Left lung (tissue), 4 donors: ENCODE measurements at regions not wholly inside any gene's neighbourhood (a gene's known extent, or its start where the extent isn't known, plus 50 kb on each side); places are given as distances from the start of the nearest gene placed in this dataset.

Experiments used
- ATAC-seq: fragments of 200-7000 bp; cut with Tn5 transposase; one replicate; pipeline ENCODE4 v1.9.1; 2020; ENCODE audit warnings: moderate library complexity
- DNase-seq, 4 donors: peaks; one replicate each; pipeline ENCODE4 v3.0.0-alpha.2; 2013 to 2020
- H3K27ac ChIP-seq, 2 donors: fragments of 200-600 bp; sonication (generic) in 1 of 2; one replicate each; pipeline versions ENCODE4 v1.5.0 to v1.8.0; 2020 to 2021
- H3K27me3 ChIP-seq, 2 donors: fragments of 200-600 bp; sonication (generic) in 1 of 2; one replicate each; pipeline versions ENCODE4 v1.5.0 to v1.8.0; 2020 to 2021
- H3K36me3 ChIP-seq, 2 donors: fragments of 200-600 bp; sonication (generic) in 1 of 2; one replicate each; pipeline versions ENCODE4 v1.5.0 to v1.8.0; 2020 to 2021
- H3K4me1 ChIP-seq, 2 donors: fragments of 200-600 bp; one replicate each; pipeline ENCODE4 v1.8.0; 2021
- H3K4me3 ChIP-seq, 2 donors: fragments of 200-600 bp; sonication (generic) in 1 of 2; one replicate each; pipeline versions ENCODE4 v1.5.0 to v1.8.0; 2020 to 2021; ENCODE audit warnings: mild to moderate bottlenecking in 1 of 2
- H3K9me3 ChIP-seq, 2 donors: fragments of 200-600 bp; sonication (generic) in 1 of 2; one replicate each; pipeline versions ENCODE4 v1.5.0 to v1.8.0; 2020 to 2021
- intact Hi-C, 2 donors: fragments of 100-400 bp; cut with DNase I; formaldehyde crosslinking; loops; one replicate each; pipeline versions ENCODE4 v1.11.2 to v1.14.2; 2022
- TF ChIP-seq, protein P1 (sequence below), 2 donors: fragments of 200-600 bp; sonication (generic) in 1 of 2; IDR thresholded peaks; one replicate each; pipeline versions ENCODE4 v1.5.0 to v1.8.0; 2021; ENCODE audit warnings: antibody characterized with exemption in 2 of 2
- donor health status: DM: no; HTN: yes; CAD: no.
- donor health status: DM: no; HTN: no; CAD: no.

DNA sequence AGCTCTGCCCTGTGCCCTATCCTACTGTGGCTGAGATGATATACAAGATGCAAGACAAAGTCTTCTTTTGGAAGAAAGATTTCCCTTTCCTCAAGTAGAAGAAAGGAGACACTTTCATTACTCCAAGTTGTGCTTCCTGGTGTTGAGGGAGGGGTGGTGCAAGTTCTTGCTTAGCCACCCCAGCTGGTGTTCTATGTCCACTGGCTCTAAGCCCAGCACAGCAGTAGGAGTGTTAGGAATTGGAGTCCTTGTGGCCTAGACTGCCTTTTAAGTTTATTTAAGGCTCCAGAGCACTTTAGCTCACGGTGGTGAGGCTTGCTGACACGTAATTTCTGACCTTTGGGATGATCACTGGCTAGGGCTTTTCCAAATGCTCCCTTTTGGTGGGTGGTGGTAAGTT lies 109.7 kb downstream of the KIF2B start:
- no peak overlapping the region for H3K4me3 ChIP-seq
- DNase-seq (no peak), ATAC-seq (no peak)
- H3K9me3 ChIP-seq, result no peaks in the 10 kb centered on the region
- no peaks in the 10 kb centered on the region for H3K27me3 ChIP-seq
- TF ChIP-seq, protein P1, sequence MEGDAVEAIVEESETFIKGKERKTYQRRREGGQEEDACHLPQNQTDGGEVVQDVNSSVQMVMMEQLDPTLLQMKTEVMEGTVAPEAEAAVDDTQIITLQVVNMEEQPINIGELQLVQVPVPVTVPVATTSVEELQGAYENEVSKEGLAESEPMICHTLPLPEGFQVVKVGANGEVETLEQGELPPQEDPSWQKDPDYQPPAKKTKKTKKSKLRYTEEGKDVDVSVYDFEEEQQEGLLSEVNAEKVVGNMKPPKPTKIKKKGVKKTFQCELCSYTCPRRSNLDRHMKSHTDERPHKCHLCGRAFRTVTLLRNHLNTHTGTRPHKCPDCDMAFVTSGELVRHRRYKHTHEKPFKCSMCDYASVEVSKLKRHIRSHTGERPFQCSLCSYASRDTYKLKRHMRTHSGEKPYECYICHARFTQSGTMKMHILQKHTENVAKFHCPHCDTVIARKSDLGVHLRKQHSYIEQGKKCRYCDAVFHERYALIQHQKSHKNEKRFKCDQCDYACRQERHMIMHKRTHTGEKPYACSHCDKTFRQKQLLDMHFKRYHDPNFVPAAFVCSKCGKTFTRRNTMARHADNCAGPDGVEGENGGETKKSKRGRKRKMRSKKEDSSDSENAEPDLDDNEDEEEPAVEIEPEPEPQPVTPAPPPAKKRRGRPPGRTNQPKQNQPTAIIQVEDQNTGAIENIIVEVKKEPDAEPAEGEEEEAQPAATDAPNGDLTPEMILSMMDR (IDR thresholded peaks at IDR 0.05), result no peak
- no peaks in the 10 kb centered on the region for H3K36me3 ChIP-seq
- intact Hi-C loops, result no loop called here
- H3K4me1 ChIP-seq, result no peaks in the 10 kb centered on the region
- no peak overlapping the region for H3K27ac ChIP-seq

DNA sequence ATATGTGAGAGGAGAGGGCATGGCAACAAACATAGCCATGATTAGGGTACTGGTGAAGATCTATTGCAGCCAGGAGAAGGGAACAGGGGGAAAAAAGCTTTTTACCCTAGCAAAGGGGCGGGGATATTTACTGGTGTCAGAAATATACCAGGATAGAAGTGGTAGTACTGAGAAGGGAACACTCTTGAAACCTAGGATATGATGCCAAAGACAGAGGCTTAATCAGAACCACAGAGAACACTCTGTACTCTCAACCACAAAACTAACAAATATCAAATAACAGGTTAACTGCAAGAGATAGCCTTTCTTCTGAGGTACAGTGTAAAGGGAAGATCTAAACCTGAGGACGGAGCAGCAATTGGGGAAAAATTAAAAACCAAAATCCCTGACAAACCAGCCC lies 112.2 kb downstream of the KIF2B start:
- Histone ChIP-seq H3K36me3 (no peaks in the 10 kb centered on the region), H3K27ac (no peak overlapping the region), H3K27me3 (no peaks in the 10 kb centered on the region), H3K4me1 (no peaks in the 10 kb centered on the region), H3K4me3 (no peak overlapping the region), H3K9me3 (no peaks in the 10 kb centered on the region)
- DNase-seq (no peak), ATAC-seq (no peak)
- intact Hi-C loops, result no loop called here
- TF ChIP-seq, protein P1 (IDR thresholded peaks at IDR 0.05), result no peak

DNA sequence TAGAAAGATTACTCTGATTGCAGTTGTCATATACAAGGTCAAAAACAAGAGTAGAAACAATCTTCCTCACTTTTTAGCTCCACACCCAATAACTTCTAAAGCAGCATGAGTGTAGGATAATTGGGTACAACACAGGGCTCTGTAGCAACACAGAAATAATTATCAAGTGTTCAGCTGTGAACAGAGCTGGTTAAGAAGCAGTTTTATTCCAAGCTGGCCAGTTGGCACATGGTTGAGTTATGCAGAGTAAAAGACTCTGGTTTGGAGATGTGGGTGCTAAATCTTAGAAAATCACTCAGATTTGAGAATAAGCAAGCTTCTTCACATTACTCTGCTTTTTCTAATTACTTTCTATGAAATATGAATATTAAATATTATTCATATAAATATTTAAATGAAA lies 118.5 kb downstream of the KIF2B start:
- no peaks in the 10 kb centered on the region for H3K4me1 ChIP-seq
- no peak overlapping the region for H3K27ac ChIP-seq
- intact Hi-C loops, result no loop called here
- DNase-seq (no peak), ATAC-seq (no peak)
- H3K36me3 ChIP-seq, result no peaks in the 10 kb centered on the region
- H3K4me3 ChIP-seq, result no peak overlapping the region
- no peaks in the 10 kb centered on the region for H3K9me3 ChIP-seq
- TF ChIP-seq, protein P1 (IDR thresholded peaks at IDR 0.05), result no peak
- no peaks in the 10 kb centered on the region for H3K27me3 ChIP-seq

DNA sequence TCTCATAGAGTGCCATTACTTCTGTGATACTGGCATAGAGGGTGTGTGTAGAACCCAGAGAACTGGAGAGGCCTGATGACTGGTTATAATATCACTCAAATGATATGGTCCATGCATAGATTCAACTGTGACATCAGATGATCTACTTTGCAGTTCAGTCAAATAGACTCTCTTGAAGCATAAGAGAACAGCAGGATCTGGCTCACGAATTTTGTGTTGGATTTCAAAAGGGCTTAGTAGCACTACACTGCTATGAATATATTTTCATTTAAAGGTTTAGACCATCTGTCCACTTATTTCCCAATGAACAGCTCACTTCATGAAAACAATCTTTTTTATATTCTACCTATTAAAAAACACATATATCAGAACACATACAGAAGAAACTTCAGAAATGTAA lies 119.7 kb downstream of the KIF2B start:
- Histone ChIP-seq H3K27me3 (no peaks in the 10 kb centered on the region), H3K4me1 (no peaks in the 10 kb centered on the region), H3K36me3 (no peaks in the 10 kb centered on the region), H3K4me3 (no peak overlapping the region), H3K9me3 (no peaks in the 10 kb centered on the region), H3K27ac (no peak overlapping the region)
- TF ChIP-seq, protein P1 (IDR thresholded peaks at IDR 0.05), result no peak
- intact Hi-C loops, result no loop called here
- no peak for ATAC-seq
- DNase-seq, result no peak

DNA sequence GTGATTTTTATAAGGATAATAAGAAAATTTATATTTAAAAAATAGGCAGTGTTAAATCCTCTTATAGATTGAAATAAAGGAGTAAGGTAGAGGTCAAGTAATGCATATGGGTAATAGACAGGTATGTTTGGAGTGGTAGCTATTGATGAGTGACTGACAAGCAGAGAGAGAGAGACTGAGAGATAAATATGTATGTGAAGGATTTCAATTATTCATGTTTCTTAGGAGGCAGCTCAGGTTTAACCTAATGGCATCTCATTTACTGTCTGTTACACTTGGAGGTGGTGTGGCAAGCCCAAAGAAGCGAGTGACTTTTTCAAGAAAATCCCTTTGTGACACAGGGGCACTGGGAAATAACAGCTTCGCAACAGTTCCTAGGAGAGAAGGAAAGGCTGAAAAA lies 120.2 kb downstream of the KIF2B start:
- intact Hi-C loops, result no loop called here
- Histone ChIP-seq H3K4me1 (no peaks in the 10 kb centered on the region), H3K36me3 (no peaks in the 10 kb centered on the region), H3K27me3 (no peaks in the 10 kb centered on the region), H3K9me3 (no peaks in the 10 kb centered on the region), H3K27ac (no peak overlapping the region), H3K4me3 (no peak overlapping the region)
- DNase-seq (no peak), ATAC-seq (no peak)
- TF ChIP-seq, protein P1 (IDR thresholded peaks at IDR 0.05), result no peak
